GM19438 (cell line): ENCODE measurements at regions not wholly inside any gene's neighbourhood (a gene's known extent, or its start where the extent isn't known, plus 50 kb on each side); places are given as distances from the start of the nearest gene placed in this dataset.

ENCODE experiments used
- ATAC-seq: cut with Tn5 transposase; IDR thresholded peaks from one replicate; pipeline ENCODE4 v1.9.1; 2021; ENCODE audit warnings: low read depth; ENCODE audit not compliant: unreplicated experiment

DNA sequence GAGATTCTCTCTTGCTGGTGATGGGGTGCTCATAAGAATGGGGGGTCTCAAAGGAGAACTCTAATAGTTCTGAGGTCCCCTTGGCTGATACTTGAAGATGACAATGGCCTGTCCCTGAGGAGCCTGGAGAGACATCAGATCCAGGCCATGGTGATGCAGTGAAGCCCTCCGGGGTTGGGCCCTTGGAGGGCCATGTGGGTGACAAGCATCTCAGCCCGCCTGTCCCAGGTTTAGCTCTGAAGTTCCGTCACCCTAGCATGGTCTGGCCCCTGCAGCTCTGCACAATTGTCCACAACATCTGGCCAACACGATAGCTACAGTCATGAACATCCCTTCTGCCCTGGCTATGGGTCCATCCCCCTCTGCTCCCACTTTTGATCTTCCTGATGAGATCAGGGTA, 202.8 kb upstream of the HS6ST1 start:
- ATAC-seq: no peak

DNA sequence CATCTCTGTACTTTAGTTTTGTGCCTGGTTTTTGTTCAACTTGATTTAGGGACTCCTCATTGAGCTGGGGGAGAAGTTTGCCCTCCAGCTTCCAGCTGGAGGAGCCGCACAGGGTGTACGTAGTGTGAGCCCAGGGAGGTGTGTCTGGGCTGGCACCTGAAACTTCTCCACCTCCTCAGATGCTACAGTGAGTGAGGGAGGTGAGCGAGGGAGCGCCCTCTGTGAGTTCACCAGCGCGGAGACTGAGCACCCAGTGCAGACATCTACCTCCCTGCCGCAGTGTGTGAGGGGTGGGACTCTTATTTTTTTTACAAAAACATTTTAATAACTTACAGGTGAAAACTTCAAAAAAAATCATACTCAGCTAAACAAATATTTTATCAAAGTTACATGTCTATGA, 204.2 kb upstream of the HS6ST1 start:
- ATAC-seq: no peak

DNA sequence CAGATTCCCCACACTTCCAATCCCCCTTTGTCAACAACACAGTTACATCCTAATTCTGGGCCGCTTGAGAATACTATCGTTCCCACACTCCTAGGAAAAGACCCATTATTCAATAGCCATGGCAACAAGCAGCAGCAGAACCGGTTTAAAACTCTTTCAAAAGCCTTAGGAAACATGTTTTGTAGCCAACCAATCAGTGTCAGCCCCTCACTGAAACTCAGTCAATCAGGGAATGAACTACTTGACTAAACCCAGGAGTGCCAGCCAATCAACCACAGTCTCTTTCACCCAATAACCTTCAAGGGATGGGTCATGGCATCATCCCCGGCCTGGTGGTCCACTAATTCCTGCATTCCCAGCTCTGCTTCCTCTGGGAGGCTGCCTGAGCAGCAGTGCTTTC, 204.8 kb upstream of the HS6ST1 start:
- no peak for ATAC-seq

DNA sequence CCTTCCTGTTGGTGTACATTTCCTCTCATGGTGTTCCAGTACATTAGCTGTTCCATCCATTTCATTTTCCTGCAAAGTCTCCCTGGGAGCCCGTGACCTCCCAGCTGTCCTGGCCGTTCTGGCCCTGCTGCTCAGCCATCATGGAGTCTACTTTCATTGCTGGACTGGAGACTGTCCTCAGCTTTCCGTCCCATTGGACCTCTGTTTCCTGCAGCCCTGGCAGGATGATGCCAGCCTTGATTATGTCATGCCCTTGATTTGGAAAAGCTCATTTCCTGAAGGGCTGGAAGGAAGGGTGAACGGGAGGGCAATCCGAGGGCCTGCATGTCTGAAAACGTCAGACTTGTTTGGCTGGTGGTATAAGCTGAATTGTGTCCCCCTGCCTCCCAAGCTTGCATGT, 205.5 kb upstream of the HS6ST1 start:
- no peak for ATAC-seq

DNA sequence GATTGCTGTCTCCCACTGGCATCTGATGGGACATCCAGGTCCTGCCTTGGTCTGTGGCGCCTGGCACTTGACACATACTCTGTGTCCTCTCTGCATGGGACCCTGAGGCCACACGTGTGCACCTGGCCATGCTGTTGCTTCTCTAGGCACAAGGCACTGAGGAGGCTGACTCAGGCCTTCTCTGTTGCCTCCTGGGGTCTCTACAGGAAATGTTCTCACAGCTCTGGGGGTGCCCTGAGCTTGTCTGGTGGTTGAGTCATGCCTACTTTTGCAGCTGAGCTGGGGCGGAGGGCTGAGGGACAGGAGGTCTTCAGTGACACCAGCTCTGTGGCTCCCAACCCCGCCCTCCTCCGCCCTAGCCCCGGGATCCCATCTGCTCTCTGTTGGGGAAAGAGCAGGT, 207.0 kb upstream of the HS6ST1 start:
- ATAC-seq: no peak

DNA sequence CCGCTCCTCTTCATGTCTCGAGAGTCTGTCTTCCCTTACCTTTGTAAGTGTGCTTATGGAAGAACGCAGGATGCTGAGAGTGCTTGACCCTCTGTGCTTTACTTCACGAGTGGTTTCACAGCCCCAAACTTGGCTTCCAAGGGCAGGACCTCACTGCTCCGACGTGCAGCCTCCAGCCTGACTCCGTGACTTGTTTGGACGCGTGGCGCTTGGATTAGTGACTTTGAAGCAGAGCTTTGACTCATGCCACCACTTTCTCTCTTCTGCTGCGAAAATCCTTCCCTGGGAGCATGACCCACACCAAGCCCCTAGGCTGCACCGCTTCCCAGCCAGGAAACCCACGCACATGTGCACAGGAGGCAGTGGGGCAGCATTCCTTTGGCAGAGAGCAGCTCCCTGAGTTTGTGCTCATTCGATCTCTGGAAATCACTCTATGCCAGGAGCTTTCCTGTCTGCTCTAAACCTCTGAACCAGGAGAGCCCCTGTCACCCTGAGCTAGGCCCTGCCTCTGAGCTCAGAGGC, 207.8 kb upstream of the HS6ST1 start:
- no peak for ATAC-seq

DNA sequence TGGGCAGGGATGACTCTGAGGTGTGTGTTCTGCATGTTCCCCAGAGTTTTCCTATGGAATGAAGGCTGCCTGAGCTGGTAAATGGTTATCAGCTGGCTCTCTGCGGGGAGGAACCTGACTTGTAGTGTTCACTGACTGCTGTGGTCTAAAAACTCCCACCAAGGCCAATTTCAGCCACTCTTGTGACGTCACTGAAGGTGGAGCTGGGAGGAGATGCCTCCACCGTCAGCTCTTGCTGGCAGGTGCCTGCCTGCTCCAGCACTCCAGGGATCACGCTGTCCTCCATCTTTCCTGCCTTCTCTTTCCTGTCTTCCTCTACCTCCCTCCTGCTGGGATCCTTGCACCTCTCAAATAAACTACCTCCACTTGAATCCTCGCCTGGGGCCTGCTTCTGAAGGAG, 209.5 kb upstream of the HS6ST1 start:
- no peak for ATAC-seq

DNA sequence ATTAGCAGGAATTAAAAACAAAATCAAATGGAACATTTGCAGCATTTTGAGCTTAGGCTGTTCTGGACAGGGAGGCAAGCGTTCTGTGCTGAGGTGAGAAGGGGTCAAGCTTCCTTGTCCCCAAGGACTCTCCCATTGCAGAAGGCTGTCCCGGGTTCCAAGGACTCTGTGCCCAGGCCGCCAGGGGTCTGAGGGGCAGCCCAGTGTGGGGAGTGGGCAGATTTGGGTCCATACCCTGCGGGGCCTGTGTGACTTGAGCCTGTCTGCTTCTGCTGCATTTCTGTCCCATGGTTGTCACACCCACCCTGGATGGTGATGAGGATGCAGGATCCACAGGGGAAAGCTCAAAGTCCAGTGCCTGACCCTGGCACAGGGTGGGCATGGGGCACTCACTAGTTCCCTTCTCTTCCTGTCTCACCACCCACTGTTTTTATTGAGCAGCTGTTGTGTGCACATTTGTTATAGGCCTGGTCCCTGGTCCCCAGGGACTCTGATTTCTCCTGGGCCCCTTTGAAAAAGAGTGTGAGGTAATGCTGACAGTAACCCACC, 211.4 kb upstream of the HS6ST1 start:
- no peak for ATAC-seq

DNA sequence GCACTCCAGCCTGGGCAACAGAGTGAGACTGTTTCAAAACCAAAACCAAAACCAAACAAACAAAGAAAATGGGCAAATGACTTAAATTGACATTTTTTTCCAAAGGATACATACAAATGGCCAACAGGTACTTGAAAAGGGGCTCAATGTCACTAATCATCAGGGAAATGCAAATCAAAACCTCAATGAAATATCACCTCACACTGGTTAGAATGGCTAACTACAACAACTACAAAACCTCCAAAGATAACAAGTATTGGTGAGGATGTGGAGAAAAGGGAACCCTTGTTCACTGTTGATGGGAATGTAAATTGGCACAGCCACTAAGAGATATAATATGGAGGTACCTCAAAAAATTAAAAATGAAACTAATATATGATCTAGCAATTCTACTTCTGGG, 213.2 kb upstream of the HS6ST1 start:
- no peak for ATAC-seq

DNA sequence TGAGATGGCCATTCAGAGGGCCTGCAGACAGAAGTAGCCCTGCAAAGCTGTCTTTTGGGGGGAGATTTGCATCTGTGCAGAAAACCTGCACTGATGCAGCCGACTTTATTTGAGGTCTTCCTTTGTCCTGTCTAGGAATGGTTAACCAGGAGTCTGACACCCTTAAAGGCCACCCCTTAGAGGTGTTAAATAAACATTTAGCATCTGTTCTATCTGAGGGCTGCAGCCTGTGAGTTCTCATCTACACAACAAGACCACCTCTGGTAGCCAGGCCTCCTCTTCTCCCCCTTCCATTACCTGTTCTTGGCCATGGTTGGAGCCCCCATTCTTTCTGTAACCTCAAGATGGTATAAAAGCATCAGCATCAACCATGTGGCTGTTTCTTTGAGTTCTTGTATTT, 214.4 kb upstream of the HS6ST1 start:
- no peak for ATAC-seq

DNA sequence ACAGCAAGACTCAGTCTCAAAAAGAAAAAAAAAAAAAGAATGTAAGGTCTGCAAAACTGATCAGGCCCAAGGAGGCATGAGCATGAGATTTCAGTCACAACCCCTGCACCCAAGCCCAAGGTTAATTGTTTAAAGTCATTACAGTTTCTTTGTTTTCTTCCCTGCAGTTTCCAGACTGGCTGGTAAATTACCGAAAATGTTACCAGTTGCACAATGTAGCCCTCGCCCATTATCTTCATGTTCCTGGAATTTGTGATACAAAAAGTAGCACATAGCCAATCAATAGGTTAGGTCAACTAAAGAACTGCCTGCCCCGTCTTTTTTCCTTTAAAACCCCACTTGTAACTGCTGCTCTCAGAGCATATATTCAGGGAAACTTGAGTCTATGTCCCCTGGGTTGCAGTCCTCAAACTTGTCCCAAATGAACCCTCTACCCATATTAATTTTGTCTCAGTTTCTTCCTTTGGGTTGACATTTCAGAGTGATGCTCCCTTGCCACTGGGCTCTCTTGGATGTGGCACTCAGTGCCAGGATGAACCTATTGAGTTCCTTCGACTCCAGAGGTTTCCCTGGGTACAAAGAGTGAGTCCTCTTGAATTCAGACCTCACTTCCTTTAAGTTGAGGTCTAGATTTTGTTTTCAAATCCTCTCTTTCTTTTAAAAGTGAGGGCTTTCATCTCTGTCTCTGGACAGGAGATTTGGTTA, 216.2 kb upstream of the HS6ST1 start:
- ATAC-seq: no peak

DNA sequence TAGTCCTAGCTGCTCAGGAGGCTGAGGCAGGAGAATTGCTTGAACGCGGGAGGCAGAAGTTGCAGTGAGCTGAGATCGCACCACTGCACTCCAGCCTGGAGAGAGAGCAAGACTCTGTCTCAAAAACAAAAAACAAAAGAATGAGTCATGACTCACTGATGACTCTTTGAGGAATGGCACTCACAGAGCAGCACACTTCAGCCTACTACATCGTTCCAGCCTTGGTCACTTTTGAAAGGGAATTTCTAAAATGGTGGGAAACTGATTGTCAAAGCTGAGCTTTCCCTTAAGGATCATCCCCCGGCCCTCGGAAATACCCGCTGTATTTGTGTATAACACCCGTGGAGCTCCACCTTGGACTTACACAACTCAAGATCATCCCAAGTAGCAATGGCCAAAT, 217.3 kb upstream of the HS6ST1 start:
- no peak for ATAC-seq

DNA sequence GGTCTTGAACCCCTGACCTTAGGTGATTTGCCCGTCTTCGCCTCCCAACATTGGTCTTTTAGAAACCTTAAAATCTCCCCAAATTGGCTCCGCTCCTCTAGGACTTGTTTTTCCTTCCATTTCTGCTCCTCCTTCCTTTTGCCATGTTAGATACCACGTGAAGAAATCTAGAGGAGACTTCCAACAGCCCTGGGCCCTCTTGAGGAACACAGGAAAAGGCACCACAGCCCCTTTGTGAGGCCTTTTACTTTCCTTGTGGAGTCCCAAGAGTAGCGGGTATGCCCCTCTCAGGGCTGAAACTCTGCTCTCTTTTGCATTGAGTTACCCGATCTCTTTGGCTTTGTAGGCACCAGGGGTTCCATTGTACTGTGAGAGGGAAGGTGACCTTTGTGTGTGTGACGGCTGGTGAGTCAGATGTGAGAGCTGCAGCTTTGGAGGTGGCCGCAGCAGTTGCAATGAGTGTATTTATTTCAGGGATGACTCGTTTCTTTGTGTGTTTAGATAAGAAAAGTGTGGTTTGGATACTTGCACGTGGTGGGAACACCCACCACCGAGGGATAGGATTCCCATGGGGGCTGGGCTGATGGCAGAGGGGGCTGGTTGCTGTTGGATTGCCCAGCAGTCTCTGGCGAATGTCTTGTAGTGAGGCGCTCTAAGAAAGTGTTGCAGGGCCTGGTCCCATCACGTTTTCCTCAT, 218.4 kb upstream of the HS6ST1 start:
- ATAC-seq: no peak

DNA sequence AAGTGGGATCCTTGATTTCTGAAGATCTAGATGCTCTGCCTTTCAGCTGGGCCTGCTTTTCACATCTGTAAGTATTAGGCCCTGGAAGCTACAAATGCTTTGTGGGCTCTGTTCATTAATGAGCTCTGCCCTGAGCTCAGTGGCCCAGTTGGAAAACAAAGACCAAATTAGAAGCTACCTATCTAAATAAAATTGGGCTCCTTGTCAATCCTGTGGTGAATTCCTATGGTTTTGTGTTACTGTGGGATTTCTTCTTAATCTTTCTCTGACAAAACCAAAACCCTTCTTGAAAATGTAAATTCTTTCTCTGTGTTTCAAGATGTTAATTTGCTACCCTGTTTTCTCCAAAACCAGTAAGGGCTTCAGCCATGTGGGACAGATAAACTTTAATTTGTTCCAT, 219.0 kb upstream of the HS6ST1 start:
- ATAC-seq: no peak

DNA sequence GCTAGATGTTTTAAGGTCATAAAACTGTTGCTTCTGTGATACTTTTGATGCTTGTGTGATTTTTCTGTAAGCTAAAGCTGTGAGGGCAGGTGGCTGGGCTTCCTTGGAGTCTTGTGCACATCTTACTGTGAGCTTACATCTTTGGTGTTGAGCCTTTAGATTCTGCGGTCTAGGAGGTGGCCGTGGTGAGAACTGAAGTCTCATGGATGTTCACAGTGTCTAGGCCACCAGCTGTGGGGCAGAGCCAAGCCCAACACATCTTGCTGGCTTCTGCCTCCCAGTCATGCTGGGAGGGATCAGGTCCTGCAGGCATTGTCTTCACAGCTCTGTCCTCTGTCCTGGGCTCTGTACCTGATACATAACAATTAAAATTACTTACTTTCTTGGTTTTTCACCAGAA, 219.7 kb upstream of the HS6ST1 start:
- no peak for ATAC-seq

DNA sequence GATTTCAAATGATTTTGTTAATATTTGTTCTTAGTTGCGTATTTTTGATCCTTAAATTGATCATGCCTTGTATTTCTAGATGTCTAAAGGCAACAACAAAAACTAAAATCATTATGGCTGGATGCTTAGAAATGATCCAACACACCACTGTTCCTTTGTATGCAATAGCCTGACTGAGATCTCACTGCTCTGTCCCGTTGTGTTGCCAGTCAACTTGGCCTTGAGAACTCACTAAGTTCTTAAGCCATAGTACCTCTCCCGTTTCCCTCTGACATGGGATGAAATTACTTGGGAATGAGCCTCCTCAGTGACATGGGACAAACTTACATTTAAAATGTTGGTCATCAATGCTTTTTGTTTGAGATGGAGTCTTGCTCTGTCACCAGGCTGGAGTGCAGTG, 222.0 kb upstream of the HS6ST1 start:
- no peak for ATAC-seq

DNA sequence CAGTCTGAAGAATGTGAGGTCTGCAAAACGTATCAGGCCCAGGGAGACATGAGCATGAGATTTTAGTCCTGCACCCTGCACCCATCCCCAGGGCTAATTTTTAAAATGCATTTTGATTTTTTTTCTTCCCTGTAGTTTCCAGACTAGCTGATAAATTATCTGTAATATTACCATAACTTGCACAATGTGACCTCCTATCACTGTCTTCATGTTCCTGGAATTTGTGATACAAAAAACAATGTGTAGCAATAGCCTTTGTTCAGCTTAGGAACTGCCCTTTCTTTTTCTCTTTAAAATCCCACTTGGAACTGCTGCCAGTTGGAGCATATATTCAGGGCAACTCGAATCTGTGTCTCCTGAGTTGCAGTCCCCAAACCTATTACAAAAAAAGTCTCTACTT, 222.8 kb upstream of the HS6ST1 start:
- ATAC-seq: no peak

DNA sequence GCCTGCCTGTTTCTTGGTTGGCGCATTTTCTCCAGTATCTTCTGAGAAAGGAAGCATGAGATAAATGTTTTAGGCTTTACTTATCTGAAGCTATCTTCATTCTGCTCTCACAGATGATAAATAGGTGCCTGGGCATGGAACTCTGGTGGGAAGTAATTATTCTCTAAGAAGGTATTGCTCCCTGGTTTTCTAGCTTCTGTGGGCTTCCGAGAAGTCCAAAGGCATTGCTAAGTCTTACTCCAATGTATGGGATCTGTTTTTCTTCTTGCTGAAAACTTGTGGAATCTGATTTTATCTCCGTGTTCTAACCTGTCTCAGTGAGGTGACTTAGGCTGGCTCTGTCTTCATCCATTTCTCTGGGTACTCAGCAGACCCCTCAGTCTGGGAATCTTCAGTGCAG, 224.4 kb upstream of the HS6ST1 start:
- ATAC-seq: no peak

DNA sequence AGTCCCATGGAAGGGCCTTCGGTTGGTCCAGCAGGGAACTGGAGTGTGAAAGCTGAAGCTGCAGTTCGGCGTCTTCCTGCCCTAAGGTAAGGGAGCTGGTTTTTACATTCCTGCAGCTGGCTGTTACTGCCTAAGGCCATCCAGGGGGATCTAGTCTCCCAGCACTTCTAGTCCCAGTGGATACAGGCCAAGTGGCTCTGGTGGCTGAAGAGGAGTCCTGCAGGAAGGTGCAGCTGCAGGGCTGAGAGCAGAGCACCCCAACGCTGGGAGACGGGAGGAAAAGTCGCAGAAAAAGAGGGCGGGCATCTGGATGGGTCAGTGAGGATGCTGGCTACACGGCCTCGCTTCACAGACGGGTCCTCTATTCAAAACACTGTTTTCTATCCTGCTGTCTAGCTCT, 225.0 kb upstream of the HS6ST1 start:
- no peak for ATAC-seq

DNA sequence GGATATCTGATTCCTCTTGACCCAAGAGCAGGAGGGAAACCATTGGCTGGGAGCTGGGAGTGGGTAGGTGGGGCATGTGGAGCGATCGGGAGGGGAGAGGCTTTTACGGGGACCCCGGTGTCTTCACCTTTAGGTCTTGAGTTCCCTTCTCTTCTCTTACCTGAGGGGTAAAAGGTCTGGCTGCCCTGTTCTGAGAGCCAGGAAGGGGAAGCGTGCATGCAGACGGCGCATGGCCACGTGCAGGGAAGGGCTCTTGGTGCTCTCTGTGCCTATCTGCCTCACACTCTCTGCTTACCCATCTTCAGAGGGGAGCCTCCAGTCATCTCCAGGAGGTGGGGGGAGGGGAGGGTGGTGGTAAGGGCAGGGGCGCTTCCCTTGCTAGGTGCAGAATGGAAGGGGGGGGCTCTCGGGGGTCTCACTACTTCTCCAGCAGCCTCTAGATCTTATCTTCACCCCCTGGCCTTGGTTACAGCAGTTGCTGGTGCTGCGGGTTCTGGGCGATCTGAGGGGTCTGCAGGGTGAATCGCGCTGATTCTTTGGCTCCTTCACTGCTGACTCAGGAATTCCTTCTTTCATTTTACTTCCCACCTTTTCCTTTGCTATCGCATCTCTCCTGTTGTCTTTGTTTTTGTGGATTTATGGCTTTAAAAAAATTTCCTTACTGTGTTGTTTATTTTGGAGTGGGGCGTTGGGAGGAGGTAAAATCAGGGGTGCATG, 225.8 kb upstream of the HS6ST1 start:
- ATAC-seq: no peak

DNA sequence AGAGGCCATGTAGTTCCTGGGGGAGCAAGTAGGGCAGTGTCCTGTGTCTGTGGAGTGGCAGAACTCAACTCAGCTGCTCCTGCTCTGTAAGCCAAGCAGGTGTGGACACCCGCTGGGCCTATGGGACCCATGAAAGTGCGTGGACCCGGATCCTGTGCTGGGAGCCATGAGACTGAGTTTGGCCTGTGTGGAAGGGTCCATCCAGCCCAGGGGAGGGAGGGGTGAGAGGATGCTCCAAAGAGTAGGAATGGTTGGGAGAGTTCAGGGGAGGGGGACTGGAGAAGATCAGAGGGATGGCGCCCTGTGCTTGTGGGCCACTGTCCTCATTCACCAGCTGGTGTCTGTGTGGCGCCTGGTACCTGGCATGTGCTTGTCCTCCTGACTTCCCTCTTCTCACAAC, 226.4 kb upstream of the HS6ST1 start:
- no peak for ATAC-seq
